Vagina (tissue), 2 donors: ENCODE measurements at regions not wholly inside any gene's neighbourhood (a gene's known extent, or its start where the extent isn't known, plus 50 kb on each side); places are given as distances from the start of the nearest gene placed in this dataset.

Experiments
- DNase-seq, 2 donors: peaks; one replicate each; pipeline ENCODE4 v3.0.0-alpha.2; 2017; ENCODE audit errors: extremely low spot score in 2 of 2
- H3K27ac ChIP-seq: fragments of 200-600 bp; sonication (generic); one replicate; pipeline ENCODE4 v1.5.1; 2019
- H3K27me3 ChIP-seq: fragments of 200-600 bp; sonication (generic); one replicate; pipeline ENCODE4 v1.5.1; 2019
- H3K36me3 ChIP-seq, 2 donors: fragments of 200-600 bp; sonication (generic); one replicate each; pipeline ENCODE4 v1.5.1; 2017 to 2019
- H3K4me1 ChIP-seq: fragments of 200-600 bp; sonication (generic); one replicate; pipeline ENCODE4 v1.5.1; 2019
- H3K4me3 ChIP-seq, 2 donors: fragments of 200-600 bp; sonication (generic); 1 replicate in 1 of 2; 2 replicates in 1 of 2; pipeline ENCODE4 v1.5.1; 2016 to 2019
- H3K9me3 ChIP-seq: fragments of 200-600 bp; sonication (generic); one replicate; pipeline ENCODE4 v1.5.1; 2019
- CTCF ChIP-seq, 3 experiments: fragments of 450-650 bp in 2 of 3; fragments of 200-600 bp in 1 of 3; sonication (generic) in 1 of 3; IDR thresholded peaks; one replicate each; pipeline ENCODE4 v1.5.1; 2017 to 2019; ENCODE audit warnings: antibody characterized with exemption in 3 of 3, mild to moderate bottlenecking in 2 of 3, moderate library complexity in 2 of 3
- POLR2A ChIP-seq, 2 donors: fragments of 450-650 bp; IDR thresholded peaks; one replicate each; pipeline ENCODE4 v1.6.1; 2017; ENCODE audit warnings: antibody characterized with exemption in 2 of 2, mild to moderate bottlenecking in 2 of 2, moderate library complexity in 2 of 2
- POLR2AphosphoS5 ChIP-seq, 2 donors: sonication (generic); formaldehyde crosslinking; IDR thresholded peaks; one replicate each; pipeline ENCODE4 v1.9.0; 2017; ENCODE audit warnings: antibody characterized with exemption in 2 of 2, mild to moderate bottlenecking in 2 of 2, low read depth in 1 of 2; ENCODE audit not compliant: insufficient read depth in 1 of 2
- intact Hi-C: fragments of 100-400 bp; cut with DNase I; formaldehyde crosslinking; loops from one replicate; pipeline ENCODE4 v1.15.1; 2023

- DNase-seq, result no peak
- Histone ChIP-seq H3K4me1 (no peaks in the 10 kb centered on the region), H3K27me3 (no peaks in the 10 kb centered on the region), H3K4me3 (no peak overlapping the region), H3K36me3 (no peaks in the 10 kb centered on the region), H3K9me3 (no peaks in the 10 kb centered on the region), H3K27ac (no peak overlapping the region)
- intact Hi-C loops, result no loop called here
- TF ChIP-seq CTCF (IDR thresholded peaks at IDR 0.05) (no peak), POLR2AphosphoS5 (IDR thresholded peaks at IDR 0.05; ENCODE audit: insufficient read depth in 1 of 2, low read depth in 1 of 2) (no peak)
These were observed 222.5 kb upstream of the RPL34 start for GRCh38 chr4:108397850-108398249.

- Histone ChIP-seq H3K36me3 (no peaks in the 10 kb centered on the region), H3K4me1 (no peaks in the 10 kb centered on the region), H3K27ac (no peak overlapping the region), H3K27me3 (no peaks in the 10 kb centered on the region), H3K4me3 (no peak overlapping the region), H3K9me3 (no peaks in the 10 kb centered on the region)
- no peak for TF ChIP-seq POLR2A (IDR thresholded peaks at IDR 0.05)
- TF ChIP-seq POLR2AphosphoS5 (IDR thresholded peaks at IDR 0.05; ENCODE audit: insufficient read depth in 1 of 2, low read depth in 1 of 2), result no peak
- no peak for TF ChIP-seq CTCF (IDR thresholded peaks at IDR 0.05)
- intact Hi-C loops, result no loop called here
- DNase-seq, result no peak
These were observed 223.4 kb upstream of the RPL34 start for GRCh38 chr4:108396900-108397497.

GRCh38 chr4:108395786-108396185, 224.6 kb upstream of the RPL34 start:
- DNase-seq, result no peak
- H3K27me3 ChIP-seq, result no peaks in the 10 kb centered on the region
- H3K36me3 ChIP-seq, result no peaks in the 10 kb centered on the region
- H3K27ac ChIP-seq, result no peak overlapping the region
- intact Hi-C loops, result no loop called here
- no peaks in the 10 kb centered on the region for H3K4me1 ChIP-seq
- H3K9me3 ChIP-seq, result no peaks in the 10 kb centered on the region
- H3K4me3 ChIP-seq, result no peak overlapping the region
- no peak for TF ChIP-seq CTCF (IDR thresholded peaks at IDR 0.05)
- no peak for TF ChIP-seq POLR2A (IDR thresholded peaks at IDR 0.05)
- no peak for TF ChIP-seq POLR2AphosphoS5 (IDR thresholded peaks at IDR 0.05; ENCODE audit: insufficient read depth in 1 of 2, low read depth in 1 of 2)

GRCh38 chr4:108393890-108394472, 225.2 kb upstream of the LEF1 start:
- no peak for TF ChIP-seq CTCF (IDR thresholded peaks at IDR 0.05)
- no peak for TF ChIP-seq POLR2A (IDR thresholded peaks at IDR 0.05)
- TF ChIP-seq POLR2AphosphoS5 (IDR thresholded peaks at IDR 0.05; ENCODE audit: insufficient read depth in 1 of 2, low read depth in 1 of 2), result no peak
- no peaks in the 10 kb centered on the region for H3K9me3 ChIP-seq
- no peak overlapping the region for H3K27ac ChIP-seq
- H3K36me3 ChIP-seq, result no peaks in the 10 kb centered on the region
- no peak overlapping the region for H3K4me3 ChIP-seq
- no peaks in the 10 kb centered on the region for H3K27me3 ChIP-seq
- DNase-seq, result no peak
- intact Hi-C loops, result no loop called here
- no peaks in the 10 kb centered on the region for H3K4me1 ChIP-seq

GRCh38 chr4:108391701-108392455, 223.1 kb upstream of the LEF1 start:
- no peaks in the 10 kb centered on the region for H3K9me3 ChIP-seq
- intact Hi-C loops, result no loop called here
- no peaks in the 10 kb centered on the region for H3K36me3 ChIP-seq
- no peaks in the 10 kb centered on the region for H3K4me1 ChIP-seq
- no peak for DNase-seq
- H3K27me3 ChIP-seq, result no peaks in the 10 kb centered on the region
- no peak for TF ChIP-seq POLR2AphosphoS5 (IDR thresholded peaks at IDR 0.05; ENCODE audit: insufficient read depth in 1 of 2, low read depth in 1 of 2)
- H3K27ac ChIP-seq, result no peak overlapping the region
- no peak overlapping the region for H3K4me3 ChIP-seq
